SK-N-MC (cell line): ENCODE measurements at regions not wholly inside any gene's neighbourhood (a gene's known extent, or its start where the extent isn't known, plus 50 kb on each side); places are given as distances from the start of the nearest gene placed in this dataset.

Experiments
- EZH2 ChIP-seq: fragments of 200-600 bp; sonication (generic); IDR thresholded peaks from one replicate; pipeline ENCODE4 v1.6.1; 2017; ENCODE audit warnings: antibody characterized with exemption
- FOXP2 ChIP-seq: optimal IDR thresholded peaks from 2 replicates; pipeline ENCODE3; 2011; ENCODE audit warnings: mild to moderate bottlenecking, moderate library complexity; ENCODE audit not compliant: insufficient read depth; ENCODE audit errors: extremely low read length, control extremely low read depth
- POLR2AphosphoS5 ChIP-seq: IDR thresholded peaks from 2 replicates; pipeline ENCODE4 v1.6.1; 2012; ENCODE audit warnings: mild to moderate bottlenecking, low read depth, low read length, borderline replicate concordance

GRCh38 chr21:35282944-35283343 lies 233.8 kb upstream of the RUNX1 start:
- no peak for TF ChIP-seq EZH2
- no peak for TF ChIP-seq POLR2AphosphoS5
- no peak for TF ChIP-seq FOXP2
